Cerebellar cortex (tissue), 1 donor: ENCODE measurements at regions not wholly inside any gene's neighbourhood (a gene's known extent, or its start where the extent isn't known, plus 50 kb on each side); places are given as distances from the start of the nearest gene placed in this dataset.

Experiments
- DNase-seq: peaks from one replicate; pipeline ENCODE4 v3.0.0-alpha.2; 2015; ENCODE audit warnings: low spot score

GRCh38 chr9:87249029-87249428, 248.6 kb upstream of the DAPK1 start:
- DNase-seq = no peak

- DNase-seq = no peak
Measured at GRCh38 chr9:87250205-87250604, 247.5 kb upstream of the DAPK1 start.

- DNase-seq = no peak
Measured at GRCh38 chr9:87255431-87256155, 242.1 kb upstream of the DAPK1 start.

- DNase-seq = no peak
Measured at GRCh38 chr9:87256973-87257372, 240.7 kb upstream of the DAPK1 start.

DNA sequence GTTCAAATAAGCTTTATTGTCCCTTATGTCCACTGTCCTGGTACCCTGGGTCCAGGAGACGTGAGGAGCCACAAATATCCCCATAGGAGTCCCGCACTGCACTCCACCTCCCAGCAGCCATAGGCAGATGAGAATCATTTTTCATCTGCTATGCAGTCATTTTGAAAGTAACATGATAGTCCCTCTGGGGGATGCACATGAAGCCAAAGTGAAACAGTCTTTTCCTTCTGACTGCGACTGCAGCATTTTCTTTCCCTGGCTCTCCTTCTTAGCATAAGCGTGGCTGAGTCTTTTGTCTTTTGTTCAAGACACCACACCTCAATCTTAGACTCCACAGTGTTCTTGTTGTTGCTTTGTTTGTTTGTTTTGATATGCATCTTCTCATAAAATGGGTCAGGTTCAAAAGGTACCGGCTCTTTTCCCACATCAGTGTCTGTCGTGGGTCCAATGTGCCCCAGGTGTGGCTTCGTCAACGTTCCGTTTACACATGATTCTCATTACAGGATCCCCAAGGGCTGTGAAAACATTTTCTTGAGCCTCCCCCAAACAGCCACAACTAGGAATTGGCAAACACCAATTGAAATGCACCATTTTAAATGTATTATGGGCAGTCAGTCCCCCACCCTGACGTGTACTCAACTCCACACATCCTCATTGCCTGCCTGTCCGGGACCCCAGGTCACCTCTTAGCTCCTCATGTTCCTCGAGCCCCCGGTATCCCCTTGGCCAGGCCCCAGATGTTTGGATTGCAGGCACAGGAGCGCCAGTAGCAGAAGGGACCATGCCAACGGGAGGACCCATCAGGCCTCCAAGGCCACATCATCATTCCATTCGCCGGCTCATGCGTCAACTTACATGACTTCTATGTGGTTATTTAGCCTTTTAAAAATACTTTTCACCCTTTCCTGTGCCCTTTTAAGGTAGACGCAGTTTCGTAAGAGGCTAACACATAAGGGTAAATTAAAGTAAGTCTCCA, 237.8 kb upstream of the DAPK1 start:
- no peak for DNase-seq

GRCh38 chr9:87263291-87263690, 234.4 kb upstream of the DAPK1 start:
- DNase-seq = no peak

DNA sequence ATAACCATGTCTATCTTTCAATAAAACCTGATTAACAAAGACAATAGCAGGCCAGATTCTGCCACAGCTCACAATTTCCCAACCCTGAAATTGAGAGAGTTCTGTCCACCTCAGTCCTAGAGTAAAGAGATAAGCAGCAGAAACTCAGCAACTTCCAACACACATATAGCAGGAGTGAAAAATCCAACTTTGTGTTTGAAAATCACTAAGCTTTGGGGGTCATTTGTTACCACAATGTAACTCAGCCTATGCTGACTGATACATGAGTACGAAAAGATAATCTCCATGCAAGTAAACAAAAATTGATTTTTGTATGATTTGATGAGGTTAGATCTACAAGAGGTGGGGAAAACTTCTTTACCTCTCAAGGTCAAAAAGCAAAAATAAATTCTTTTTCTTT, 231.0 kb upstream of the DAPK1 start:
- no peak for DNase-seq

DNA sequence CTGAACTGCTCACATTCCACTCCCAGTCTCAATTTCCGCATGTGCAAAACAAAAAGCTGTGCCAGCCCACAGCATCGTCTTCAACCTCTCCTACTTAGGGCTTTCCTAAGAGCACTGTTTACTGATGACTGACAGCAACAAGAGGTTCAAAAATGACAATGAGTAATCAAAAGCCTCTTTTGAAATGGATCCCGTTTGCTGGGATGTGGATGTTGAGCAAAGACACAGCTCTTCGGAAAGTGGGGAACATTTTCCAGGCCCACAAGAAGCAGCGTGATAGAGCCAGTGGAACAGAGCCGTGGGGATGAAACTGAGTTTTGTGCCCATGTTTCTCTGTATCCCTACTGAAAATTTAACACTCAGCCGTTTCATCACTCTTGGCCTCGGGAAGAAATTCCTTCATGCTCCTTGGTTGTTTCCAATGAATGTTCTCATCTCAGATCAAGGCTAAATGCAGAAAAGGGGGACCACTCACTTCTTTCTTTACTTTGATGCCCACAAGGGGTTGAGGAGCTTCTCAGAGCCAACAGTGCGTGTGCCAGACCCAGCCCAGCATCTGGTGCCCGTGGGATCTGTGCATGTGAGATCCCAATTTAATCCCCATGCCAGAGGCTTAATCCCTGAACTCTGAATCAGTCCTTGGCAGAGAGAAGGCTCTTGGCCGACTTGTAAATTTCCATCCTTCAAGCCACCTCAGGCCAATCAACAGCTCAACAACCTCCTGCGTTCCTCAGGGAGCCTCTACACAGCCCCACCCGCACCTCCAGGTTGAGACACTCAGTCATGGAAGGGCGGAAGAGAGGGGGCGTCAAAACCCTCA, 230.2 kb upstream of the DAPK1 start:
- DNase-seq = no peak

- no peak for DNase-seq
Measured at GRCh38 chr9:87269296-87270176, 228.1 kb upstream of the DAPK1 start.

- DNase-seq = no peak
Measured at GRCh38 chr9:87270221-87270847, 227.3 kb upstream of the DAPK1 start.

- no peak for DNase-seq
Measured at GRCh38 chr9:87270848-87271234, 226.8 kb upstream of the DAPK1 start.

GRCh38 chr9:87271696-87272477, 225.8 kb upstream of the DAPK1 start:
- DNase-seq = no peak

GRCh38 chr9:87275047-87275725, 222.5 kb upstream of the DAPK1 start:
- DNase-seq = no peak

GRCh38 chr9:87276327-87276841, 221.3 kb upstream of the DAPK1 start:
- DNase-seq = no peak

GRCh38 chr9:87276851-87277261, 220.8 kb upstream of the DAPK1 start:
- no peak for DNase-seq

DNA sequence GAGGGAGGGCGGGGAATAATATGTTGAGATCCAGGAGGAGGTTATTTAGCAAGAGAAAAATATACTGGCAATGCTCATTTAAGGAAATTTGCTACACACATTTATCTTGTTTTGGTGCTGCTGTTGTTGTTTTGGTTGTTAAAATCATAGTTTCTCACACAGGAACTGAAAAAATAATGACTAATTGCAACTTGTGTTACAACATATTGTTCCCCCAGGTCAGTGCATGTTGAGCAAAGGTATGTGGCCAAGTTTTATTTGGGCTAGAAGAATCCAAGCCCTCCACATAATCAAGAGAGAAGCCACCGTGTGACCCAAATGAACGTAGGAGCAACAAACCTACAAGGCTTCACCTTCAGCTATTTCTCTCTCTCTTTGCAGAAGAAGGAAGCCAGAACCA, 220.3 kb upstream of the DAPK1 start:
- no peak for DNase-seq

GRCh38 chr9:87278971-87279733, 218.5 kb upstream of the DAPK1 start:
- DNase-seq = no peak

DNA sequence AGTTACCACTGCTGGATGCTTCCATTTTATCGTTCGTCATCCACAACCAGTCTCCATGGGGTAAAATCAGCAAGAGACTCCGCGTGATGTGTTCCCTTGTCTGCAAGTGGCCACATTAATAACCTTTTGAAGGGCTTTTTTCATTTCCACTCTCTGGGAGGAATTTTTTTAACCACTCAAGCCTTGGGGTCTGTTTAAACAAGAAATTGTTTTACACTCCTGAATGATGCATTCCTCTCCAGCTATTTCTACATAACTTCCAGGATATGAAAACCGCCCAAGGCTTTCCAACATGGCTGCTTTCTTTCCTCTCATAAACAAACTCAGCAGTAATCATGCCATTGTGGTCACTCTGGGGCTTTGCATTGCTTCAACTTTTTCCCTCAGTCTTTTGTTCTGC, 217.2 kb upstream of the DAPK1 start:
- DNase-seq = no peak
